ENCODE measurements at regions not wholly inside any gene's neighbourhood (a gene's known extent, or its start where the extent isn't known, plus 50 kb on each side); places are given as distances from the start of the nearest gene placed in this dataset.

DNA sequence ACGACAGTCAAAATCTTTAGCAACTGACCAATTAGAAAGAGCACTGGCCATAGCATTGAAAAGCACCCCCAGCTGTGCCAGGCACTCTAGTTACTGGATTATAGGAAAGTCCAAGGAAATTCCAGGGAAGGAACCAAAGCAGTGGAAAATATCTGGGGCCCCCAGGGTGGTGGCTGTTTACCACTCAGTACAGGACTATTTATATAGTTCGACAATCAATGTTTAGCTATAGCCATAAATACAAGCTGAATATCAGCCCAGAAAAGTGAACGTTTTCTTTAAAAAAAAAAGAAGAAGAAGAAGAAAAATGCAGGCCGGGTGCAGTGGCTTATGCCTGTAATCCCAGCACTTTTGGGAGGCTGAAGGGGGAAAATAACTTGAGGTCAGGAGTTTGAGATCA lies 55.2 kb upstream of the UBAC2 start:
- Histone ChIP-seq H3K4me3 (replicated peaks in 1 of 2; ENCODE audit: low read depth in 1 of 2, low read length in 2 of 2) (no peak overlapping the region), H3K9ac (ENCODE audit: low read length) (no peak overlapping the region), H4K20me1 (ENCODE audit: insufficient read depth) (no peaks in the 10 kb centered on the region), H3K9me3 (ENCODE audit: control insufficient read depth in 1 of 2, insufficient read depth in 1 of 2, low read depth in 1 of 2, low read length in 2 of 2) (no peaks in the 10 kb centered on the region), H2AFZ (ENCODE audit: low read depth, low read length, poor library complexity, severe bottlenecking) (no peak overlapping the region), H3K4me2 (ENCODE audit: low read length) (no peak overlapping the region), H3K9me2 (ENCODE audit: insufficient read depth) (no peaks in the 10 kb centered on the region), H3K27ac (ENCODE audit: low read depth, low read length) (no peak overlapping the region), H3K36me3 (ENCODE audit: control insufficient read depth in 1 of 2, insufficient read depth in 2 of 2, low read length in 2 of 2) (no peaks in the 10 kb centered on the region), H3K27me3 (ENCODE audit: insufficient read depth, low read length) (no peaks in the 10 kb centered on the region), H3K79me2 (ENCODE audit: insufficient read depth, low read length) (no peaks in the 10 kb centered on the region), H3K4me1 (ENCODE audit: control insufficient read depth in 1 of 2, insufficient read depth in 2 of 2, low read length in 2 of 2) (peaks cover 0 to 2% of the 10 kb centered on the region in 2 experiments; a peak in 1 of 4 replicates)
- DNase-seq (ENCODE audit: low read depth, low spot score) (no peak), ATAC-seq (no peak)
- intact Hi-C loops (cut with micrococcal nuclease) = no loop called here
- no TSS peak for BruUV-seq (replicated peaks)
- CTCF ChIA-PET = no interaction called here
- RAD21 ChIA-PET (ENCODE audit: low non-redundant PET in 1 of 2, low total read pairs in 2 of 2, uncharacterized antibody in 2 of 2, unreplicated experiment in 2 of 2) = no interaction called here
- TF ChIP-seq, protein P1, sequence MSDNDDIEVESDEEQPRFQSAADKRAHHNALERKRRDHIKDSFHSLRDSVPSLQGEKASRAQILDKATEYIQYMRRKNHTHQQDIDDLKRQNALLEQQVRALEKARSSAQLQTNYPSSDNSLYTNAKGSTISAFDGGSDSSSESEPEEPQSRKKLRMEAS (IDR thresholded peaks at IDR 0.05) = no peak
- TF ChIP-seq FOSL1 (IDR thresholded peaks at IDR 0.05; ENCODE audit: low read depth) (no peak), CEBPB (IDR thresholded peaks at IDR 0.05; ENCODE audit: low read depth) (no peak), EZH2 (IDR thresholded peaks at IDR 0.05) (no peak), POLR2A (IDR thresholded peaks at IDR 0.05; ENCODE audit: borderline replicate concordance, extremely low read depth, insufficient read depth, insufficient read length) (no peak), CBX3 (IDR thresholded peaks at IDR 0.05; ENCODE audit: low read depth) (no peak), SIN3A (IDR thresholded peaks at IDR 0.05; ENCODE audit: low read depth) (no peak), SRF (IDR thresholded peaks at IDR 0.05; ENCODE audit: low read depth) (no peak)
- TF ChIP-seq, protein P2, sequence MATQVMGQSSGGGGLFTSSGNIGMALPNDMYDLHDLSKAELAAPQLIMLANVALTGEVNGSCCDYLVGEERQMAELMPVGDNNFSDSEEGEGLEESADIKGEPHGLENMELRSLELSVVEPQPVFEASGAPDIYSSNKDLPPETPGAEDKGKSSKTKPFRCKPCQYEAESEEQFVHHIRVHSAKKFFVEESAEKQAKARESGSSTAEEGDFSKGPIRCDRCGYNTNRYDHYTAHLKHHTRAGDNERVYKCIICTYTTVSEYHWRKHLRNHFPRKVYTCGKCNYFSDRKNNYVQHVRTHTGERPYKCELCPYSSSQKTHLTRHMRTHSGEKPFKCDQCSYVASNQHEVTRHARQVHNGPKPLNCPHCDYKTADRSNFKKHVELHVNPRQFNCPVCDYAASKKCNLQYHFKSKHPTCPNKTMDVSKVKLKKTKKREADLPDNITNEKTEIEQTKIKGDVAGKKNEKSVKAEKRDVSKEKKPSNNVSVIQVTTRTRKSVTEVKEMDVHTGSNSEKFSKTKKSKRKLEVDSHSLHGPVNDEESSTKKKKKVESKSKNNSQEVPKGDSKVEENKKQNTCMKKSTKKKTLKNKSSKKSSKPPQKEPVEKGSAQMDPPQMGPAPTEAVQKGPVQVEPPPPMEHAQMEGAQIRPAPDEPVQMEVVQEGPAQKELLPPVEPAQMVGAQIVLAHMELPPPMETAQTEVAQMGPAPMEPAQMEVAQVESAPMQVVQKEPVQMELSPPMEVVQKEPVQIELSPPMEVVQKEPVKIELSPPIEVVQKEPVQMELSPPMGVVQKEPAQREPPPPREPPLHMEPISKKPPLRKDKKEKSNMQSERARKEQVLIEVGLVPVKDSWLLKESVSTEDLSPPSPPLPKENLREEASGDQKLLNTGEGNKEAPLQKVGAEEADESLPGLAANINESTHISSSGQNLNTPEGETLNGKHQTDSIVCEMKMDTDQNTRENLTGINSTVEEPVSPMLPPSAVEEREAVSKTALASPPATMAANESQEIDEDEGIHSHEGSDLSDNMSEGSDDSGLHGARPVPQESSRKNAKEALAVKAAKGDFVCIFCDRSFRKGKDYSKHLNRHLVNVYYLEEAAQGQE (IDR thresholded peaks at IDR 0.05; ENCODE audit: low read depth) = no peak
- POLR2A ChIA-PET = no interaction called here

All from HCT116 (cell line).